Duodenal mucosa (tissue), 2 donors: ENCODE measurements at regions not wholly inside any gene's neighbourhood (a gene's known extent, or its start where the extent isn't known, plus 50 kb on each side); places are given as distances from the start of the nearest gene placed in this dataset.

ENCODE experiments used
- H3K27ac ChIP-seq: one replicate; pipeline ENCODE4 v1.7.0; 2013; ENCODE audit warnings: low read depth, low read length
- H3K27me3 ChIP-seq, 2 donors: one replicate each; pipeline ENCODE4 v1.7.0; 2013; ENCODE audit warnings: low read length in 2 of 2, control low read depth in 1 of 2; ENCODE audit not compliant: insufficient read depth in 2 of 2, control insufficient read depth in 1 of 2
- H3K36me3 ChIP-seq, 2 donors: one replicate each; pipeline ENCODE4 v1.7.0; 2013; ENCODE audit warnings: low read length in 2 of 2, control low read depth in 1 of 2; ENCODE audit not compliant: insufficient read depth in 2 of 2, control insufficient read depth in 1 of 2
- H3K4me1 ChIP-seq, 2 donors: one replicate each; pipeline ENCODE4 v1.7.0; 2013; ENCODE audit warnings: low read length in 2 of 2, control low read depth in 1 of 2; ENCODE audit not compliant: insufficient read depth in 2 of 2, control insufficient read depth in 1 of 2
- H3K4me3 ChIP-seq, 2 donors: one replicate each; pipeline ENCODE4 v1.7.0; 2013; ENCODE audit warnings: low read length in 2 of 2, low read depth in 1 of 2
- H3K9ac ChIP-seq, 2 donors: one replicate each; pipeline ENCODE4 v1.7.0; 2013; ENCODE audit warnings: low read length in 2 of 2, low read depth in 1 of 2
- H3K9me3 ChIP-seq, 2 donors: one replicate each; pipeline ENCODE4 v1.7.0; 2013; ENCODE audit warnings: low read length in 2 of 2, control low read depth in 1 of 2; ENCODE audit not compliant: control insufficient read depth in 1 of 2

GRCh38 chr20:12670301-12670700, 338.5 kb upstream of the SPTLC3 start:
- H3K36me3 ChIP-seq = no peaks in the 10 kb centered on the region
- no peaks in the 10 kb centered on the region for H3K27me3 ChIP-seq
- H3K4me3 ChIP-seq = no peak overlapping the region
- H3K9ac ChIP-seq = no peak overlapping the region
- H3K9me3 ChIP-seq = no peaks in the 10 kb centered on the region
- H3K4me1 ChIP-seq = no peaks in the 10 kb centered on the region
- no peak overlapping the region for H3K27ac ChIP-seq

DNA sequence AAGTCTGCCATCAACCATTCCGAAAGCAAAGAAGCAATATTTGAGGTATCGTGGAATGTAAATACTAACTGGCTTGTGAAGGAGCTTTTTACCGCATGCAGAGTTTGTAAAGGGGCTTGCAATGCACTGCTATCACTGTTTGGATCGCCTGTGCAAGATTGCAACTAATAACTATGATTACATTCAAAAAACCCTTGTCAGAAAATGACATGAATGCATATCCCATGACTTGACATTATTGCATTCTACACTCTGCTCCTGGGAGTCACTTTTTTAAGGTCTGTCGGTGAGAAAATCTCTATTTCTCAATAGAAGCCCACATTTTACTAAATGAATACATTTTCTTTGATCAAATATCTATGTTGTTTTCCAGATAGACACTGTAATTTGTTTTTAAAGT, 335.4 kb upstream of the SPTLC3 start:
- no peaks in the 10 kb centered on the region for H3K36me3 ChIP-seq
- H3K9ac ChIP-seq = no peak overlapping the region
- no peaks in the 10 kb centered on the region for H3K4me1 ChIP-seq
- no peak overlapping the region for H3K27ac ChIP-seq
- no peaks in the 10 kb centered on the region for H3K9me3 ChIP-seq
- no peaks in the 10 kb centered on the region for H3K27me3 ChIP-seq
- no peak overlapping the region for H3K4me3 ChIP-seq

DNA sequence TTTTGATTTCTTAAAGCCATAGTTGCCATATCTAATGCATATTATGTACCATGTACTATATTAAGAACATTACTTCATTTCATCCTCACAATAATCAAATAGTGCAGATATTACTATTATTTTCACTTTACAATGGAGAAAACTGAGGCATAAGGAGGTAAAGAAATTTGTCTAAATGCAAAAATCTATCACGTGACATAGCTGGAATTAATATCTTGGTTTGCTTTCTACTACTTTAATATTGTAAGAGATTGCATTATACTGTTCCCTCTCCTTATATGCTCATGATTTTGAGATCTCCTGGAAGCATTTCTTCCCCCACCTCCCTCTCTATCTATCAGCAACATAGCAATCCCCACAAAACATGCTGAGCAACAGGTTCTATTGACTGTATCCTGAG, 330.8 kb upstream of the SPTLC3 start:
- H3K9ac ChIP-seq = no peak overlapping the region
- no peaks in the 10 kb centered on the region for H3K36me3 ChIP-seq
- no peaks in the 10 kb centered on the region for H3K4me1 ChIP-seq
- H3K27ac ChIP-seq = no peak overlapping the region
- H3K9me3 ChIP-seq = no peaks in the 10 kb centered on the region
- no peak overlapping the region for H3K4me3 ChIP-seq
- no peaks in the 10 kb centered on the region for H3K27me3 ChIP-seq

DNA sequence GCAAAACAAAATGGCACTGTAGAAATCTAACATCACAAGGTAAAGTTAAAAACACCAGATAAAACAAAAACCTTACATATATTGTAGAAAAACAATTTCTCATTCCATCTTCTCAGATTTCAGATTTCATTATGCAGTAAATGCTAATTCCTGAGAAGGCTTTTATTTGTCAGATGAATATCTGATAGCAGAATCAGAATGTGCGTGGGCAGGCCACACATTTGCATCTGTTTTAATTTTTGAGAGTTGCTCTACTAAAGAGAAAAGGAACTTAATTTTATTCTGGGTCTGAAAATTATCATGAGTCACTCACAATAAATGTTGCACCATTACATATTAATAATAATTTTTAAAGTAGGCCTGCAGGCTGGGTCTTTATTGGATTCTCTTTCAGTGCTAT, 329.3 kb upstream of the SPTLC3 start:
- H3K36me3 ChIP-seq = no peaks in the 10 kb centered on the region
- no peak overlapping the region for H3K27ac ChIP-seq

GRCh38 chr20:12682613-12683012, 326.2 kb upstream of the SPTLC3 start:
- H3K27me3 ChIP-seq = no peaks in the 10 kb centered on the region

More for the DNA sequence above, 329.3 kb upstream of the SPTLC3 start:
- H3K9me3 ChIP-seq = no peaks in the 10 kb centered on the region
- H3K4me3 ChIP-seq = no peak overlapping the region
- H3K4me1 ChIP-seq = no peaks in the 10 kb centered on the region
- no peak overlapping the region for H3K9ac ChIP-seq
- H3K27me3 ChIP-seq = no peaks in the 10 kb centered on the region

DNA sequence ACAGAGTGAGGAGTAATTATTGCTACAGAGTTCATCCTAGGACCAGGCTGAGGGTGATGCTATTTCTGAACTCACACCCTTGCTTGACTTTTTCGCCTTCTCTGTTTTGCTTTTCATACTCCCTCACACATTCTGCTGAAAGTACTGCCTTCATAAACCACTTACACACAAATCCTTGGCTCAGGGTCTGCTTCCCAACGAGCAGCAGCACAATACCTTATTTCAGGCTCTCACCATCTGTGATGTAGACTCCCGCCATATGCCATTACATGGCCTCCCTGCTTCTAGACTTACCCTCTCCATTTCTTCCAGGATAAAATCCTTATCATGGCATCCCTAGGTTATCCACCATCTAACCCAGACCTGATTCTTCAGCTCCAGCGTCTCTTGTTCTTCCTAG, 321.3 kb upstream of the SPTLC3 start:
- H3K4me3 ChIP-seq = no peak overlapping the region
- H3K9ac ChIP-seq = no peak overlapping the region
- H3K9me3 ChIP-seq = no peaks in the 10 kb centered on the region
- no peak overlapping the region for H3K27ac ChIP-seq
- H3K36me3 ChIP-seq = no peaks in the 10 kb centered on the region
- no peaks in the 10 kb centered on the region for H3K27me3 ChIP-seq
- no peaks in the 10 kb centered on the region for H3K4me1 ChIP-seq

More at GRCh38 chr20:12682613-12683012, 326.2 kb upstream of the SPTLC3 start:
- Histone ChIP-seq H3K9me3 (no peaks in the 10 kb centered on the region), H3K36me3 (no peaks in the 10 kb centered on the region), H3K9ac (no peak overlapping the region), H3K27ac (no peak overlapping the region), H3K4me1 (no peaks in the 10 kb centered on the region), H3K4me3 (no peak overlapping the region)

DNA sequence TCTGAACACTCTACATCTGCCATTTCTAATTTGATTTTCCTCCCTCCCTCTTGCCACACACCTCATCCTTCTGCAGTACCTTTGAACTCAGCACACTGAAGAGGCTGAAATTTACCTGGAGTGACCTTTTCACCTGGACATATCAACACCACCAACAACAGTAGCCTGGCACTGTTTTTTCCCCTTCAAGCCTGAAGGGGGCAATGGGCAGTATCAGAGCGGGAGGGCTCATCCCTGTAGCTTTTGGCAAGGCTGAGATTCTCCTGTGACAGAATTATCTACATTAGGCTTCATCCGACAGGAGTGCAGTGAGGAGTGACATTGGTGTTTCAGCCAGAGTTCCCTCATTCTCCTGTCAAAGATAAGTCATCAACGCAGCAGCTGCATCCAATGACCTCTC, 312.8 kb upstream of the SPTLC3 start:
- H3K36me3 ChIP-seq = no peaks in the 10 kb centered on the region
- H3K9me3 ChIP-seq = no peaks in the 10 kb centered on the region
- H3K4me3 ChIP-seq = no peak overlapping the region
- H3K4me1 ChIP-seq = no peaks in the 10 kb centered on the region
- H3K27ac ChIP-seq = no peak overlapping the region
- H3K27me3 ChIP-seq = no peaks in the 10 kb centered on the region
- H3K9ac ChIP-seq = no peak overlapping the region

DNA sequence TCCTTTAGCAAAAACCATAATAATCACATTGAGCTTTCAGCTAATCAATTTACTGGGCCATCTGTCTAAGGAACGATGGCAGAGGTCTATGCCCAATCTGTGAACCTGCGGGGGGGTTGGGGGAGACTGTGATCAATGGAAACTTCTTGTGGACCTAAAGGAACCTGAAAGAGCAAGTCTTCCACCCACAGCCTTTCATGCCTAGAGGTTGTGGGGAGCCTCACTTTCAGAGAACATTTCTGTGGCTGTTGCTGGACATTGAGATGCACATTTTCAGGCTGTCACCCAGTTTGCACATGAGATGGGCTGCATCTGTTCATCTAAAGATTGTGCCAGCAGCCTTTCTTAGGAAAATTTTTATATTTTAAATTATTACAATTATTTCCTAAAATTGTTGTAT, 310.0 kb upstream of the SPTLC3 start:
- H3K4me1 ChIP-seq = no peaks in the 10 kb centered on the region

DNA sequence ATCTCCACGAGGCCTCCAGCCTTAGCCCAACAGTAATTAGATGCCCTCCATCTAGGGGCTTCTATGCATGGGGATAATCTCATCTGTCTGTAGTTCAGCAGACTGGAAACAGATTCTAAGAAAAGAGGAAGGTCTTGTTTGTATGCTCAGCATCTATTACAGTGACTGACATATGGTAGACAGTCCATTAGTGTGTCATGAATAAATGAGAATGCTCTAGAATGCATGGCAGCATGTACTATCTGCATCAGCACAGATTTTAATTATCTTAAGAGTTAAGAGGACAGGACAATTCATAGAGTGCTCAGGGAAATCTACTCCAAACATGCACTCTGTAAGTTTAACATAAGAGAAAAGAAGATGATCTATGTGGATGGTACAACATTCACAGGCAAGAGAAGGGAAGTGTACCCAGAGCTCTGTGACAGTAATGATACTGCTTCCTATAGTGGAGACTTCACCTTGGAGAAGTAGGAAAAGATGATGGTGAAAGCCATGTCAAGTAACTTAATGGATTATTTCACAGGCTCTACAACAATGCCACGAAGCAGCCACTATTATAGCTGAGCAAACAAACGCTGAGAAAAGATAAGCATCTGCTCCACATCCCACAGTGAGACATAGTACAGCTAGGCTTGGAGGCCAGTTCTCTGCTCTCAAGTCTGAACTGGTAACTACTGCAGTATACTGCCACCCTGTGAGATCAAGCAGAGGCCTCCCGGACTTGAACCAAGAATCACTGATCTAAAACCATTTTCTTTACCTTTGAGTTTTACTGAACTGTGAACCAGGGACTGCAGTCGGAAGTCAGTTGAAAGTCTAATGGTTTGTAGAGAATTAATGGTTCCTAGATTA, 309.2 kb upstream of the SPTLC3 start:
- Histone ChIP-seq H3K9ac (no peak overlapping the region), H3K36me3 (no peaks in the 10 kb centered on the region)

More for the DNA sequence above, 310.0 kb upstream of the SPTLC3 start:
- no peaks in the 10 kb centered on the region for H3K27me3 ChIP-seq
- H3K9me3 ChIP-seq = no peaks in the 10 kb centered on the region
- H3K36me3 ChIP-seq = no peaks in the 10 kb centered on the region
- no peak overlapping the region for H3K4me3 ChIP-seq
- H3K27ac ChIP-seq = no peak overlapping the region
- no peak overlapping the region for H3K9ac ChIP-seq

GRCh38 chr20:12700701-12701100, 308.1 kb upstream of the SPTLC3 start:
- H3K27me3 ChIP-seq = no peaks in the 10 kb centered on the region
- no peak overlapping the region for H3K4me3 ChIP-seq
- H3K27ac ChIP-seq = no peak overlapping the region
- no peaks in the 10 kb centered on the region for H3K36me3 ChIP-seq
- no peak overlapping the region for H3K9ac ChIP-seq
- no peaks in the 10 kb centered on the region for H3K9me3 ChIP-seq
- no peaks in the 10 kb centered on the region for H3K4me1 ChIP-seq

More for the DNA sequence above, 309.2 kb upstream of the SPTLC3 start:
- H3K27ac ChIP-seq = no peak overlapping the region
- no peaks in the 10 kb centered on the region for H3K9me3 ChIP-seq
- no peaks in the 10 kb centered on the region for H3K4me1 ChIP-seq
- no peaks in the 10 kb centered on the region for H3K27me3 ChIP-seq
- H3K4me3 ChIP-seq = no peak overlapping the region
